ENCODE measurements at regions not wholly inside any gene's neighbourhood (a gene's known extent, or its start where the extent isn't known, plus 50 kb on each side); places are given as distances from the start of the nearest gene placed in this dataset.
A peak's percentile ranks its signal among the peaks of the same experiment; 100 is the strongest.

DNA sequence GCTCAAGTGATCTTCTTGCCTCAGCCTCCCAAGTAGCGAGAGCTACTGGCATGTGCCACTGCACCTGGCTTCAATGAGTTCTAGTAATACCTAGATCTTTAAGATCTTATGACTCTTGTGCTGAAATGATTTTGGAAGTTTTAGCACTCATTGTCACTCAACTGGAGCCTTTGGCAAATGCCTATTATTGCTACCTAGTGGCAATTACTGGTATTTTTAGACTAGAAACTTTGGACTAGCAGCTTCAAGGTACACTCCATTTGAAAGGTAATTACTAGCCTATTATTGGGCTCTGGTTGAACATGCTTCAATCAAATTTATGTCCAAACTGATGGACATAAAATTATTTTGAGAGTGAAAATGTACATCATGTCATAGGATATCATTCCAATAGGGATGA is 80.7 kb upstream of the MUCL1 start:
- no peaks in the 10 kb centered on the region for H3K36me3 Mint-ChIP-seq
- TF ChIP-seq, protein P1, sequence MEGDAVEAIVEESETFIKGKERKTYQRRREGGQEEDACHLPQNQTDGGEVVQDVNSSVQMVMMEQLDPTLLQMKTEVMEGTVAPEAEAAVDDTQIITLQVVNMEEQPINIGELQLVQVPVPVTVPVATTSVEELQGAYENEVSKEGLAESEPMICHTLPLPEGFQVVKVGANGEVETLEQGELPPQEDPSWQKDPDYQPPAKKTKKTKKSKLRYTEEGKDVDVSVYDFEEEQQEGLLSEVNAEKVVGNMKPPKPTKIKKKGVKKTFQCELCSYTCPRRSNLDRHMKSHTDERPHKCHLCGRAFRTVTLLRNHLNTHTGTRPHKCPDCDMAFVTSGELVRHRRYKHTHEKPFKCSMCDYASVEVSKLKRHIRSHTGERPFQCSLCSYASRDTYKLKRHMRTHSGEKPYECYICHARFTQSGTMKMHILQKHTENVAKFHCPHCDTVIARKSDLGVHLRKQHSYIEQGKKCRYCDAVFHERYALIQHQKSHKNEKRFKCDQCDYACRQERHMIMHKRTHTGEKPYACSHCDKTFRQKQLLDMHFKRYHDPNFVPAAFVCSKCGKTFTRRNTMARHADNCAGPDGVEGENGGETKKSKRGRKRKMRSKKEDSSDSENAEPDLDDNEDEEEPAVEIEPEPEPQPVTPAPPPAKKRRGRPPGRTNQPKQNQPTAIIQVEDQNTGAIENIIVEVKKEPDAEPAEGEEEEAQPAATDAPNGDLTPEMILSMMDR (IDR thresholded peaks at IDR 0.05; ENCODE audit: unreplicated experiment), result no peak

DNA sequence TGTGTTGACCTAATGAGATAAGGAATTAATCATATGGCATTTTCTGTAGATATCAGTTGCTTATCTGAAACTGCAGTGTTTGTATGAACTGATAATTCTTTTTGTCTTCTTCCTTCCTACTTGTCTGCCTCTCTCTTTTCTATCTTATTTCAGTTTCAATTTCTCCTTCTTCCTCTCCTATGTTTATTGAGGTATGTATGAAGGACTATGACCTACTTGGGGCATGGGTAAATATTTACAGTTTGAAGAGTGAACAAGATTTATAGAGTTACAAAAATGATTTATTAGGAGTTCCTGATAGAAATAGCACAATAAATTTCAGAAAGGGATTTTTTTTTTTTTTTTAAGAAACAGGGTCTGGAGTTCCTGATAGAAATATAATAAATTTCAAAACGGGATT is 88.7 kb upstream of the MUCL1 start:
- no peaks in the 10 kb centered on the region for H3K9me3 Mint-ChIP-seq
- H3K4me1 Mint-ChIP-seq, result no peaks in the 10 kb centered on the region
- TF ChIP-seq, protein P1 (IDR thresholded peaks at IDR 0.05; ENCODE audit: unreplicated experiment), result no peak
- no peaks in the 10 kb centered on the region for H3K36me3 Mint-ChIP-seq
- H3K27me3 Mint-ChIP-seq (ENCODE audit: low read depth), result peaks cover 12% of the 10 kb centered on the region
- H3K4me3 Mint-ChIP-seq, result no peak overlapping the region
- H3K27ac Mint-ChIP-seq, result no peak overlapping the region
- no peak for DNase-seq (ENCODE audit: low spot score in 2 of 2, unreplicated experiment in 2 of 2)

More for the DNA sequence above, 80.7 kb upstream of the MUCL1 start:
- Mint-ChIP-seq H3K4me3 (no peak overlapping the region), H3K4me1 (no peaks in the 10 kb centered on the region), H3K27ac (no peak overlapping the region), H3K9me3 (peaks cover 9% of the 10 kb centered on the region), H3K27me3 (ENCODE audit: low read depth) (peaks cover 11% of the 10 kb centered on the region)
- no peak for DNase-seq (ENCODE audit: low spot score in 2 of 2, unreplicated experiment in 2 of 2)

DNA sequence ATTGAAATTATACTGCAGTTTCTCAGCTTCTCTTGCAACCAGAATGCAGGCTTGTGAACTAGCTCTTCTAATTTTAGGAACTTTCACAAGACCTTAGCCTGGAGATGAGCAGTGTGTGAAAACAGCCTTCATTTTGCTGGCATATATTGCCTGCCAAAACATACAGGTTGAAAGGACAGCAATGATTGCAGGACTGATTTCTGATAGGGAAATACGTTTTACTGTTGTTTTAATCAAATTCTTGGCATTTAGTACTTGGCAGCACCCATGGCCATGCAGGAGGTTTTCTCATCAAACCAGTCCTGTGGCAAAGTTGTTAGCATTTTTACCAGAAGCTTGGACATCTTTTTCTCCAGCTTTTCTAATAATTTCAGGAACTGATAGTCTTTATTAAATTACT is 91.9 kb upstream of the MUCL1 start:
- H3K27ac Mint-ChIP-seq, result no peak overlapping the region
- no peak overlapping the region for H3K4me3 Mint-ChIP-seq
- peaks cover 12% of the 10 kb centered on the region for H3K9me3 Mint-ChIP-seq
- peaks cover 12% of the 10 kb centered on the region for H3K27me3 Mint-ChIP-seq (ENCODE audit: low read depth)
- H3K4me1 Mint-ChIP-seq, result no peaks in the 10 kb centered on the region
- TF ChIP-seq, protein P1 (IDR thresholded peaks at IDR 0.05; ENCODE audit: unreplicated experiment), result no peak
- no peak for DNase-seq (ENCODE audit: low spot score in 2 of 2, unreplicated experiment in 2 of 2)
- H3K36me3 Mint-ChIP-seq, result no peaks in the 10 kb centered on the region

DNA sequence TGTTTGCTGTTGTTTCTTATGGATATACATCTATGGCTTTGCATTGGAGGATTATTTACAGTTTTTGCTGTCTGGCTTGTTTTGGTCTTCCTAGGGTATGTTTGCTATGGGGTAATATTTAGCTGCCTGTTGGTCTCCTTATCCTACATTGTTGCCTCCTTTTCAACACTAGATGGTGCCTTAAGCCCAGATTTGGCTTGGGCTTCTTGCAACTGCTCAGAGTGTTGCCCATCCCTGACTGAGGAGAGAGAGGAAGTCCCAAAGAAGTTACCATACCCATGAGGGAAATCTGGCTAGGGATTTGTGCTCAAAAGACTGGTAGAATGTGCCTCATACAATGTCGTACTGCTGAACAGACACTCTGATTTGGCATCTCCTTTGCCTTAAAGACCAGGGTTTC is 94.6 kb upstream of the MUCL1 start:
- Mint-ChIP-seq H3K36me3 (no peaks in the 10 kb centered on the region), H3K27ac (no peak overlapping the region), H3K4me1 (no peaks in the 10 kb centered on the region), H3K9me3 (peaks cover 12% of the 10 kb centered on the region), H3K27me3 (ENCODE audit: low read depth) (peaks cover 18% of the 10 kb centered on the region), H3K4me3 (no peak overlapping the region)
- TF ChIP-seq, protein P1 (IDR thresholded peaks at IDR 0.05; ENCODE audit: unreplicated experiment), result no peak
- DNase-seq (ENCODE audit: low spot score in 2 of 2, unreplicated experiment in 2 of 2), result no peak

DNA sequence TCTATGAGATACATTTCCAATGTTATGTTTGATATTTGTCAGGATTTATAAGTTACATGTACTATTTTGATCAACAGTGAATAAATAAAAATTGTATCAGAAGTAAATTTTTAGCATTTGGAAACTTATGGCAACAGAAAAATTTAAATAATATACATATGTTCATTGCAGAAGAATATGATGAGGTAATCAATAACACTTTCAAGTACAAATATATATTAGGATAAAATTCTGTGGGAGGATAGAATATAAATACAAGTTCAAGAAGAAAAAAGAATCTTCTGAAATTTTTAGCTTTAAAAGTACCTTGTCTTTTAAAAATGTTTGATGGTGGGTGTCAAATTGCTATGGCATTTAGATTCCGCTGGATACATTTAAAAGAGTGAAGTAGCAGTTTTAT is 102.8 kb upstream of the MUCL1 start:
- TF ChIP-seq, protein P1 (IDR thresholded peaks at IDR 0.05; ENCODE audit: unreplicated experiment), result no peak
- H3K9me3 Mint-ChIP-seq, result no peaks in the 10 kb centered on the region
- H3K27me3 Mint-ChIP-seq (ENCODE audit: low read depth), result peaks cover 36% of the 10 kb centered on the region
- no peaks in the 10 kb centered on the region for H3K36me3 Mint-ChIP-seq
- H3K4me3 Mint-ChIP-seq, result no peak overlapping the region
- no peak overlapping the region for H3K27ac Mint-ChIP-seq
- no peaks in the 10 kb centered on the region for H3K4me1 Mint-ChIP-seq
- no peak for DNase-seq (ENCODE audit: low spot score in 2 of 2, unreplicated experiment in 2 of 2)

DNA sequence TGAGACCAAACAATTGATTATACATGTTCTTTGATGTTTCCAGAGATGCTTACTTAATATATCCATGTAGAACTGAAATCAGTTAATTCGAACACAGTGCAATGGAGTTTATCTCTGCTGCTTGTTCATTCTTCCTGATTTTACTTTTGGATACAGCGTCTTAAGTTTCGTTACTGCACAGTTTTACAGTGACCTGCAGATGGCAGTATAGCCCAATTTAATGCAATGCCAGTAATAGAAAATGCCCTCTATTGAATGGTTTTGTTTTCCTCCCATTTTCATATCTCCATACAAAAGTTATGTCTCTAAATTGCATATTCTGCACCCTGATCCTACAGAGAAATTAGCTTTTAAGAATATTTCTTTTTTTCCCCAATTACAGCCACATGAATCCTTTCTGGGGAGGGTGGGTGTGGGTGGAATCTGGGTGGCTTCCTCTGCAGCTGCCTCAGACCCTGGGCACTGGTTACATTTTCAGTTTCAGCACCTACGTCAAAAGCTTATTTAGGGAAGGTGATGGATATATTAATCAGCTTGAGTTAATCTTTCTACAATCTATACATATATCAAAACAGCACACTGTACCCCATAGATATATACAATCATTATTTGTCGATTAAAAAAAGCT is 101.1 kb upstream of the DCD start:
- H3K27ac Mint-ChIP-seq, result no peak overlapping the region
- H3K27me3 Mint-ChIP-seq (ENCODE audit: low read depth), result peaks cover 31% of the 10 kb centered on the region
- TF ChIP-seq, protein P1 (IDR thresholded peaks at IDR 0.05; ENCODE audit: unreplicated experiment), result peak; percentile 70
- no peaks in the 10 kb centered on the region for H3K36me3 Mint-ChIP-seq
- no peaks in the 10 kb centered on the region for H3K4me1 Mint-ChIP-seq
- no peak for DNase-seq (ENCODE audit: low spot score in 2 of 2, unreplicated experiment in 2 of 2)
- no peaks in the 10 kb centered on the region for H3K9me3 Mint-ChIP-seq
- H3K4me3 Mint-ChIP-seq, result no peak overlapping the region
